Parathyroid adenoma (tissue), 2 donors: ENCODE measurements at regions not wholly inside any gene's neighbourhood (a gene's known extent, or its start where the extent isn't known, plus 50 kb on each side); places are given as distances from the start of the nearest gene placed in this dataset.

Source experiments
- H2AFZ ChIP-seq: fragments of 300-600 bp; sonication (generic); one replicate; pipeline ENCODE4 v1.7.0; 2017; ENCODE audit warnings: antibody characterized with exemption, mild to moderate bottlenecking
- H3K27ac ChIP-seq: fragments of 300-600 bp; sonication (generic); one replicate; pipeline ENCODE4 v1.7.0; 2017
- H3K27me3 ChIP-seq: fragments of 300-600 bp; sonication (generic); one replicate; pipeline ENCODE4 v1.7.0; 2017; ENCODE audit warnings: low read length; ENCODE audit not compliant: control insufficient read depth, insufficient read depth
- H3K36me3 ChIP-seq: fragments of 300-600 bp; sonication (generic); one replicate; pipeline ENCODE4 v1.7.0; 2017; ENCODE audit warnings: low read length; ENCODE audit not compliant: control insufficient read depth, insufficient read depth
- H3K4me1 ChIP-seq: fragments of 300-600 bp; sonication (generic); one replicate; pipeline ENCODE4 v1.7.0; 2017; ENCODE audit warnings: control low read depth
- H3K4me2 ChIP-seq: fragments of 300-600 bp; sonication (generic); one replicate; pipeline ENCODE4 v1.7.0; 2017; ENCODE audit warnings: low read length
- H3K4me3 ChIP-seq: fragments of 300-600 bp; sonication (generic); one replicate; pipeline ENCODE4 v1.7.0; 2017; ENCODE audit warnings: low read depth, low read length
- H3K79me2 ChIP-seq: fragments of 300-600 bp; sonication (generic); one replicate; pipeline ENCODE4 v1.7.0; 2017; ENCODE audit warnings: control low read depth
- H3K9ac ChIP-seq: fragments of 300-600 bp; sonication (generic); one replicate; pipeline ENCODE4 v1.7.0; 2017; ENCODE audit warnings: mild to moderate bottlenecking
- H3K9me3 ChIP-seq: fragments of 300-600 bp; sonication (generic); one replicate; pipeline ENCODE4 v1.7.0; 2017; ENCODE audit warnings: low read length; ENCODE audit not compliant: control insufficient read depth
- CTCF ChIP-seq: fragments of 300-600 bp; sonication (generic); IDR thresholded peaks from one replicate; pipeline ENCODE4 v1.7.0; 2017; ENCODE audit warnings: antibody characterized with exemption, mild to moderate bottlenecking
- donor health status: primary hyperparathyroidism.

- no peak overlapping the region for H3K9ac ChIP-seq
- no peak overlapping the region for H3K27ac ChIP-seq
- TF ChIP-seq CTCF: no peak
- no peak overlapping the region for H2AFZ ChIP-seq
- H3K79me2 ChIP-seq: no peaks in the 10 kb centered on the region
- H3K36me3 ChIP-seq: no peaks in the 10 kb centered on the region
- H3K27me3 ChIP-seq: no peaks in the 10 kb centered on the region
- no peak overlapping the region for H3K4me2 ChIP-seq
- H3K4me3 ChIP-seq: no peak overlapping the region
- no peaks in the 10 kb centered on the region for H3K4me1 ChIP-seq
- no peaks in the 10 kb centered on the region for H3K9me3 ChIP-seq
Measured at GRCh38 chr5:166906991-166907713, 1384.3 kb upstream of the WWC1 start.

- no peaks in the 10 kb centered on the region for H3K4me1 ChIP-seq
Measured at GRCh38 chr5:166909040-166909439, 1382.4 kb upstream of the WWC1 start.

GRCh38 chr5:166909926-166910325 is 1381.5 kb upstream of the WWC1 start:
- no peaks in the 10 kb centered on the region for H3K79me2 ChIP-seq
- H3K4me2 ChIP-seq: no peak overlapping the region
- TF ChIP-seq CTCF: no peak
- H3K27ac ChIP-seq: no peak overlapping the region
- H3K4me3 ChIP-seq: no peak overlapping the region
- no peaks in the 10 kb centered on the region for H3K9me3 ChIP-seq
- no peaks in the 10 kb centered on the region for H3K4me1 ChIP-seq
- H2AFZ ChIP-seq: no peak overlapping the region
- no peaks in the 10 kb centered on the region for H3K27me3 ChIP-seq
- no peak overlapping the region for H3K9ac ChIP-seq
- H3K36me3 ChIP-seq: no peaks in the 10 kb centered on the region

More at GRCh38 chr5:166909040-166909439, 1382.4 kb upstream of the WWC1 start:
- Histone ChIP-seq H2AFZ (no peak overlapping the region), H3K36me3 (no peaks in the 10 kb centered on the region), H3K4me2 (no peak overlapping the region), H3K4me3 (no peak overlapping the region), H3K9me3 (no peaks in the 10 kb centered on the region), H3K27me3 (no peaks in the 10 kb centered on the region), H3K9ac (no peak overlapping the region), H3K27ac (no peak overlapping the region), H3K79me2 (no peaks in the 10 kb centered on the region)
- no peak for TF ChIP-seq CTCF

- no peak overlapping the region for H3K4me3 ChIP-seq
- H3K27ac ChIP-seq: no peak overlapping the region
- H3K79me2 ChIP-seq: no peaks in the 10 kb centered on the region
- no peaks in the 10 kb centered on the region for H3K4me1 ChIP-seq
- TF ChIP-seq CTCF: no peak
- H3K4me2 ChIP-seq: no peak overlapping the region
- no peaks in the 10 kb centered on the region for H3K36me3 ChIP-seq
- no peaks in the 10 kb centered on the region for H3K9me3 ChIP-seq
- no peak overlapping the region for H3K9ac ChIP-seq
- no peak overlapping the region for H2AFZ ChIP-seq
- H3K27me3 ChIP-seq: no peaks in the 10 kb centered on the region
Measured at GRCh38 chr5:166910995-166911394, 1380.5 kb upstream of the WWC1 start.

GRCh38 chr5:166916021-166916420 is 1375.4 kb upstream of the WWC1 start:
- H3K4me2 ChIP-seq: no peak overlapping the region
- H3K4me3 ChIP-seq: no peak overlapping the region
- H3K9ac ChIP-seq: no peak overlapping the region
- H3K27me3 ChIP-seq: no peaks in the 10 kb centered on the region
- H3K27ac ChIP-seq: no peak overlapping the region
- no peaks in the 10 kb centered on the region for H3K9me3 ChIP-seq
- H3K4me1 ChIP-seq: no peaks in the 10 kb centered on the region
- no peak for TF ChIP-seq CTCF
- no peak overlapping the region for H2AFZ ChIP-seq
- no peaks in the 10 kb centered on the region for H3K36me3 ChIP-seq
- no peaks in the 10 kb centered on the region for H3K79me2 ChIP-seq
